ENCODE measurements at regions not wholly inside any gene's neighbourhood (a gene's known extent, or its start where the extent isn't known, plus 50 kb on each side); places are given as distances from the start of the nearest gene placed in this dataset.

- WGBS, 2 donors = 86 to 87% methylated on average over 7 of the region's 7 CpGs
Observed at GRCh38 chr7:36017111-36017510, 135.9 kb upstream of the EEPD1 start.

GRCh38 chr7:36018816-36019484, 134.1 kb upstream of the EEPD1 start:
- Histone ChIP-seq H3K27me3 (no peaks in the 10 kb centered on the region), H3K4me3 (no peak overlapping the region), H3K9me3 (no peaks in the 10 kb centered on the region), H3K27ac (no peak overlapping the region), H3K4me1 (no peaks in the 10 kb centered on the region), H3K36me3 (replicated peaks in 1 of 2; ENCODE audit: insufficient read depth in 1 of 2, low read depth in 2 of 2) (no peaks in the 10 kb centered on the region)
- WGBS, 2 donors = 73 to 86% methylated on average over 2 to 7 of the region's 7 CpGs
- DNase-seq (no peak), ATAC-seq (no peak)
- intact Hi-C loops (cut with DNase I) = no loop called here
- TF ChIP-seq POLR2A (IDR thresholded peaks at IDR 0.05) = no peak
- TF ChIP-seq CTCF (IDR thresholded peaks at IDR 0.05) = no peak

More at GRCh38 chr7:36017111-36017510, 135.9 kb upstream of the EEPD1 start:
- ATAC-seq = no peak
- no peaks in the 10 kb centered on the region for H3K36me3 ChIP-seq (replicated peaks in 1 of 2; ENCODE audit: insufficient read depth in 1 of 2, low read depth in 2 of 2)
- H3K4me1 ChIP-seq = no peaks in the 10 kb centered on the region
- no peak overlapping the region for H3K27ac ChIP-seq
- TF ChIP-seq POLR2A (IDR thresholded peaks at IDR 0.05) (no peak), CTCF (IDR thresholded peaks at IDR 0.05) (no peak)
- H3K27me3 ChIP-seq = no peaks in the 10 kb centered on the region
- H3K4me3 ChIP-seq = no peak overlapping the region
- DNase-seq = no peak
- no peaks in the 10 kb centered on the region for H3K9me3 ChIP-seq
- intact Hi-C loops (cut with DNase I) = no loop called here

- H3K36me3 ChIP-seq (replicated peaks in 1 of 2; ENCODE audit: insufficient read depth in 1 of 2, low read depth in 2 of 2) = no peaks in the 10 kb centered on the region
- DNase-seq (no peak), ATAC-seq (no peak)
- no peak overlapping the region for H3K27ac ChIP-seq
- H3K27me3 ChIP-seq = no peaks in the 10 kb centered on the region
- 91 to 96% methylated on average over 4 of the region's 4 CpGs for whole genome bisulfite sequencing, 2 donors
- H3K9me3 ChIP-seq = no peaks in the 10 kb centered on the region
- TF ChIP-seq CTCF (IDR thresholded peaks at IDR 0.05) = no peak
- no peak for TF ChIP-seq POLR2A (IDR thresholded peaks at IDR 0.05)
- no peaks in the 10 kb centered on the region for H3K4me1 ChIP-seq
- H3K4me3 ChIP-seq = no peak overlapping the region
- intact Hi-C loops (cut with DNase I) = no loop called here
Observed at GRCh38 chr7:36019538-36019937, 133.5 kb upstream of the EEPD1 start.

- Histone ChIP-seq H3K4me1 (no peaks in the 10 kb centered on the region), H3K9me3 (no peaks in the 10 kb centered on the region), H3K27me3 (no peaks in the 10 kb centered on the region), H3K36me3 (replicated peaks in 1 of 2; ENCODE audit: insufficient read depth in 1 of 2, low read depth in 2 of 2) (no peaks in the 10 kb centered on the region), H3K27ac (no peak overlapping the region), H3K4me3 (no peak overlapping the region)
- intact Hi-C loops (cut with DNase I) = no loop called here
- DNase-seq = no peak
- WGBS, 2 donors = 80% methylated on average over 7 of the region's 7 CpGs
- no peak for TF ChIP-seq CTCF (IDR thresholded peaks at IDR 0.05)
- TF ChIP-seq POLR2A (IDR thresholded peaks at IDR 0.05) = no peak
- no peak for ATAC-seq
Observed at GRCh38 chr7:36019980-36020379, 133.1 kb upstream of the EEPD1 start.

GRCh38 chr7:36021367-36021766, 131.7 kb upstream of the EEPD1 start:
- Histone ChIP-seq H3K4me1 (no peaks in the 10 kb centered on the region), H3K4me3 (no peak overlapping the region), H3K36me3 (replicated peaks in 1 of 2; ENCODE audit: insufficient read depth in 1 of 2, low read depth in 2 of 2) (no peaks in the 10 kb centered on the region), H3K27ac (no peak overlapping the region), H3K9me3 (no peaks in the 10 kb centered on the region), H3K27me3 (no peaks in the 10 kb centered on the region)
- no peak for ATAC-seq
- DNase-seq = no peak
- TF ChIP-seq POLR2A (IDR thresholded peaks at IDR 0.05) (no peak), CTCF (IDR thresholded peaks at IDR 0.05) (peak in 1 of 7 experiments; percentile 6)
- intact Hi-C loops (cut with DNase I) = no loop called here
- 56 to 67% methylated on average over 5 of the region's 5 CpGs for WGBS, 2 donors
